OCI-M2 (cell line): ENCODE measurements at regions not wholly inside any gene's neighbourhood (a gene's known extent, or its start where the extent isn't known, plus 50 kb on each side); places are given as distances from the start of the nearest gene placed in this dataset.
"Not testable (repeated sequence)": the region's sequence is repeated elsewhere in the genome, so short reads cannot be mapped to it uniquely, and the experiment has no call there.

Experiments
- DNase-seq: peaks from one replicate; lab custom pipeline; 2025; ENCODE audit not compliant: unreplicated experiment; lab: John Stamatoyannopoulos, UW

DNA sequence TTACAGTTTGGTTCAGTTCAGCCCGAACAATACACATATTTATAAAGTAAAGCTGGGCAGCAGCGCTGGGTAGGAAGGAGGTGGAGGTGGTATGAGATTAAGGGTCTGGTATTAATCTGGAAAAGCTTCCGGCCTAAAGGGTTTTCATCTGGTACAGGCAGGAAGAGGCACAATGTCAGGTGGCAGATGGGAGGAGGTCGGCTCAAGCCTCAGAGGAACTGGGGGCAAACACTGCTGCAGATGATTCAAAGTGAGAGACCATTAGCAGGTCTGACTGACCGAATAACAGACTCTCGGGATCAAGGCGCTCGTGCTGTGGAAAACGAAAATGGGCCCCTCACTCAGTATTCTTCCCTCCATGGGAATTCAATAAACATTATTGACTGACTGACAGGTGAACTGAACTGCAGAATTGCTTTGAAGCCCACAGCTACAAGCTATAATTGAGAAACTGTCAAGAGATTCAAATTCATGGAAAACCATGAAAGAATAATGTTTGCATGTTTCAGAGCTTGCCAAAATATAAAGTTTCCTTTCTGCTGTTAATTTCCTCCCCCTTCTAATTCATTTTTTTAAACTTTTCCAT is 75.3 kb downstream of the TMEM167A start:
- DNase-seq = no peak

GRCh38 chr5:83000922-83001321 is 76.3 kb downstream of the TMEM167A start:
- no peak for DNase-seq

DNA sequence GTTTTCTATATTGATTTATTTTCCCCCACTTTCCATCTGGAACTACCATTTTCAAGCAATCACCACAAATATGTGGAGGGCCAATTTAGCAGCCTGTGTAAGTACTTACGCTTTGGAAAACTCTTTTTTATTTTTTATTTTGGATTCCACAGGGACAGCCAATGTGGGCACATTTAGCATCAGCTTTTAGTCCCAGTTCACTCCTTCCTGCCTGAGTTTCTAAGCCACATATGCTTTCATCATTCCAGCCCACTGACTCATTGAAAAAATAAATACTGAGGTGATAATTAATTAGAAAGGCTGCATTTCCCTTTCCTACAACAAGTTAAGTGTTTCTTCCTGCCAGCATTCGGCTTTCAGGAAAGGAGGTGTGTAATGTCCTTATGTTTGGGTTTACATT is 76.8 kb downstream of the TMEM167A start:
- no peak for DNase-seq

GRCh38 chr5:82993416-82993815 is 83.8 kb downstream of the TMEM167A start:
- no peak for DNase-seq

DNA sequence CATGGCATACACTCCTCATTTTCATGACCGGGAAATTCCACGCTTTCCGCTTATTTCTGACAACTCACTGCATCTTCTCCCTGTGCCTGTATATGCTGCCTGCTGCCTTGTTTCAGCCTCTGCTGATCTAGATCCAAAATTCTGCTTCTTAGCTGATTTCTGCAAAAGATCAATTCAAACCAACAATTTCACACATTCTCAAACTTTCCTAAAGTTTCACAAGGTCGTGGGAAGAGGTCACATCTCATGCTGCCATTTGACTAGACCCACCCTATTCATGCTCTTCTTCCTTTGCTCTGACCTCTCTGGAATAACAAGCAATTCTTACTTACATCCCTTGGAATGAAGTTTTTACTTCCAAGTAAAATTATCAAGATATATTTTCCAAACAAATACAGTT is 84.5 kb downstream of the TMEM167A start:
- no peak for DNase-seq

DNA sequence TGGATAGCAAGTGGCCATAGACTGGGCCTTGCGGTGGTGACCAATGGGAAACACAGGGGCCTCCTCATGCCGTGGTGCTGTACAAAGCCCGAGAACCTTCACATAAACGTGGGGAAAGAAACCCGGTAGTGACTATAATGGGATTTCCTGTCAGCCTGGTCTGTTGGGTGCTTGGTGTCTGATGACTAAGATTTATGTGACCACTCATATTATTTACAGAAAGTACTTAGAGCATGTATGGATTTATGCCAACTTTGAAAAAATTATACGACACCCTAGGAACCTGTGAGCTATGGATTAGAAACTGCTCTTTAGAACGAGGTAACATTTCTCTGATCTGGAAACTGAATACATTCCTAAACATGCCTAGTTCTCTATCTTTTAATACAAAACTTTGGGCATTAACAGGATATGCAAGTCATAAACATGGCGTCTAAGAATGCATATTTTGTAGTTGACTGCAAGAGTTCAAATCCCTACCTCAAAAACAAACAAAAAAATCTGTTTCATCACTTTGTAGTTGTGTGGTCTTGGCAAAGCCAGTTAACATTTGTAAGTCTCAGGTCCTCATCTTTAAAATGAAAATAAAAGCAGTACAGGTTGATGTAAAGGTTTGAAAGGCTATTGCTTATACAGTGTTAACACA is 85.4 kb downstream of the TMEM167A start:
- DNase-seq = no peak

GRCh38 chr5:82991059-82991458 is 86.1 kb downstream of the TMEM167A start:
- DNase-seq = no peak

DNA sequence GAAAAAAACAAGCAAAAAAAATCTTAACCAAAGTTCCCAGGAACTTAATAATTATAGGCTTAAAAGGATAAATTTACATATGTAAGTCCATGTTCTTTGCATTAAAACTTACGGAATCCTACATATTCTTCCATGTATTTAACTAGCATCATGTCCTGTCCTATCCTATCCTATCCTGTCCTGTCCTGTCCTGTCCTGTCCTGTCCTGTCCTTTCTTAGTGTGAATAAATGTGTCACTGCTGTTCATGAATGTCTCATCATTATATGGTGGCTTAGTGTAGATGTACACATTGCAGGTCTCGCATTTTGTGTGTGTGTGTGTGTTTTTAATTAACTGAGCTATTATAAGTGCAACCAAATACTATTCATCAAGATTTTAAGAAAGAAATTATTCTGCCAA is 90.0 kb downstream of the TMEM167A start:
- DNase-seq = no peak

DNA sequence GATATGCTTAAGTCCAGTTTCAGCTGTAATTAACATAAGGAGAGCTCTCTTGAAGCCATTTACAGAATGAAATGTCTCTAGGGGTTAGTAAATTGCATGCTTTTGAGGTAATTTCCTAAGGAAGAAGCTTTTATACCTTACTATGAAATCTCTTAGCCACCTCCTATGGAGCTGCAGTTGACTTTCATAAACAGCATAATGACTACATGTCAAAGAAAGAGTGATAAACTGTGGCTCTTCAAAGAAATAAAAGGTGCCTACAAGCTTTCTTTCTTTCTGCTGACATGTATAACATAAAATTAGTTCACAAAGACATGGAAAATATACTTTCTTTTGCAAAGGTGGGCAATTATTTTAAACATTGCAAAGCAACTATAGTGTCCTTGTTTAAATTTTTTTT is 90.8 kb downstream of the TMEM167A start:
- no peak for DNase-seq

GRCh38 chr5:82985763-82986162 is 91.4 kb downstream of the TMEM167A start:
- DNase-seq = no peak

- DNase-seq = no peak
Observed at GRCh38 chr5:82984786-82985735, 92.1 kb downstream of the TMEM167A start.

DNA sequence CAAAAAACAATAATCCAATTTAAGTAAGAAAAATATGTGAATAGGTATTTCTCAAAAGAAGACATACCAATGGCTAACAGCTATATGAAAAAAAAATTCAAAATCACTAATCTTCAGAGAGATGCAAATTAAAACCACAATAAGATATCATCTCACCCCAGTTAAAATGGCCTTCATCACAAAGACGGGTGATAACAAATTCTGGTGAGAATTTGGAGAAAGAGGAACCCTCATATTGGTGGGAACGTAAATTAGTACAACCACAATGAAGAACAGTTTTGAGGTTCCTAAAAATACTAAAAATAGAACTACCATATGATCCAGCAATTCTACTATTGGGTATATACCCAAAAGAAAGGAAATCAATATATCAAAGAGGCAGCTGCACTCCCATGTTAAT is 94.3 kb downstream of the TMEM167A start:
- DNase-seq = no peak

- not testable (repeated sequence) for DNase-seq
Observed at GRCh38 chr5:82976887-82977286, 100.3 kb downstream of the TMEM167A start.

DNA sequence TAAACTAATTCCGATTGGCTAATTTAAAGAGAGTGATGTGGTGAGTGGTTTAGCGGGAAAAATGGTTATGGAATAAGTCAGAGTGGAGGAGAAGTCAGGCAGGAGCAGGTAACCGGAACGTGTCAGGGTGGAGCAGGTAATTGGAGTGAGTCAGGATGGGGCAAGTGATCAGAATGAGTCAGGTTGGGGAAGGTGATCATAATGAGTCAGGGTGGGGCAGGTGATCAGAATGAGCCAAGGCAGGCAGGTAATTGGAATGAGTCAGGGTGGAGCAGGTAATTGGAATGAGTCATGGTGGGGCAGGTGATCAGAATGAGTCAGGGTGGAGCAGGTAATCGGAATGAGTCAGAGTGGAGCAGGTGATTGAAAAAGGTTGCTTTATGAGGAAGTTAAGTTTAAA is 101.4 kb downstream of the TMEM167A start:
- no peak for DNase-seq

GRCh38 chr5:82975396-82975795 is 101.8 kb downstream of the TMEM167A start:
- no peak for DNase-seq

DNA sequence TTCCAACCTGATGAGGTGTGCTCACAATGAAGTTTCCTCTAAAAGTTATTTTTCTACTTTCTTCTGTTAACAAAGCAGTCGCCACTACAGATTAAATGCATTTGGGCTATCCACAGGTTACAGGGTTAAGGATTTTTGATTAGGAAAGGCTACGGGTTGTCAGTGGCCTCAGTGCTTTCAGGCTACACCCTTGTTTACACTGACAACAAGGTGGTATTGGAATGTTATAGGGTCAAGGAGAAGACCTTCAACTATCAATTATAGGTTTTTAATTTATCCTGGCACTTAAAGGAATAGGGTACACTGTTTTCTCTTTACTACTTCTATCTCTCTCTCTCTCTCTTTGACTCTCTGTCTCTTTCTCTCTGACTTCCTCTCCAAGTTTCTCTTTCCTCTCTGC is 102.8 kb downstream of the TMEM167A start:
- not testable (repeated sequence) for DNase-seq

DNA sequence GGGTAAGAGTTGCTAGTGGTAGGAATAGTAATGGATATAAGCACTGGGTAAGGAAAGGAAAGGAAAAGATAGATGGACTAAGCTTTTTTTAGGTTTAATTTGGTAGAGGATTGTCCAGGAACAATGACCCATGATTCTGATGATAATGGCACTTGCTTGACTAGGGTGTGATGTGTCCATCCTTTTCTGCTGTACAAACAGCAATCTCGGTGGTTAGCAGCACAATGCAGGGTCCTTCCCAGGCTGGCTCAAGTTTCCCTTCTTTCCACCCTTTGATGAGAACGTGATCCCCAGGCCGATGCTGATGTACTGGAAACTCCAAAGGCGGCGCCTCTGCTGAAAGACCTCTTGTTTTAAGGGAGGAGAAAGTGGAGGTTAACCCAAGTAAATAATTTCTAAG is 105.3 kb downstream of the TMEM167A start:
- no peak for DNase-seq

- not testable (repeated sequence) for DNase-seq
Observed at GRCh38 chr5:82971034-82971806, 106.0 kb downstream of the TMEM167A start.

DNA sequence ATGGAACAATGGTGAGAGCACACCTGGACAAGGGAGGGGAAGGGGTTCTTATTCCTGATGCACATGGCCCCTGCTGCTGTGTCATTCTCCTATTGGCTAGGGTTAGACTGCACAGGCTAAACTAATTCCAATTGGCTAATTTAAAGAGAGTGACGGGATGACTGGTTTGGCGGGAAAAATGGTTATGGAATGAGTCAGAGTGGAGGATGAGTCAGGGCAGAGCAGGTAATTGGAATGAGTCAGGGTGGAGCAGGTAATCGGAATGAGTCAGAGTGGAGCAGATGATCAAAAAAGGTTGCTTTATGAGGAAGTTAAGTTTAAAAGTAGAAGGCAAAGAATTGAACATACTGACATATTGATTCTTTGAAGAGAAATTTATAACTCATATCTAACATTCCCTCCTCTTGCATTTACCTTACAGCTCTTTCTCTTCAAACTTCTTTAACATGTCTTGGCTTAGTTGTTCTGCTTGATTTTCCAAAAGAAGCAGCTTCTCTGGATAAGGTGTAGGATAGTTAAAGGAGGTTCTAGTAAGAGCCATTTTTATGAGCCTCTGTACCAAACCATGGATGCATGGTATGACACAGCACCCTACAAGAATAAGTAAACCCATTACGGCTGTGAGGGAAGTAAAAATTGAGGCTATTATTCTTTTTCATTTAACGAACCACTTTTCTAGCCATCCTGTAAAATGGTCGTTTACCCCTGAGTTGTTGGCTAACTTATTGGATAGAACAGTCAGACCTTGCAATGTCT is 107.8 kb downstream of the TMEM167A start:
- not testable (repeated sequence) for DNase-seq

DNA sequence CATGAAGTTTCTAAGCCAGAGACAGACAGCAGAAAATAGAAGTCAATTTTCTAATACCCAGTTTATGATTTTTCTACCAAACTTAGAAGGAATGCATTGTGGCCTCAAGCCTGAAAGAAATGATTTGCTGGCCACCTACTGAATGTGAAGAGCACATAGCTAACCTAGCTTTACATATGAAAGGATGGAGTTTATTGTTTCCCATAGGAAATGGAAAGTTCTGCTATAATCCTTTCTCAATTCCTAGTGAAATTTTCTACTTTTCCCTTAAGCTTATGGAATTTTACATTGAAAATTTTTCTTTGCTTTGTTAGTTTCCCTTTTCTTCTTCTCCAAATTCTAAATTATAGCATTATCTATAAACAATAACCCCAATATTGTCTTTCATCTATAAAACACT is 110.1 kb downstream of the TMEM167A start:
- DNase-seq = no peak
